NCI-H526 (cell line): ENCODE measurements at regions not wholly inside any gene's neighbourhood (a gene's known extent, or its start where the extent isn't known, plus 50 kb on each side); places are given as distances from the start of the nearest gene placed in this dataset.
"Not testable (repeated sequence)": the region's sequence is repeated elsewhere in the genome, so short reads cannot be mapped to it uniquely, and the experiment has no call there.

ENCODE experiments used
- DNase-seq, 2 experiments: peaks; one replicate each; lab custom pipeline; 2025; lab: John Stamatoyannopoulos, UW

- DNase-seq: no peak
Observed at GRCh38 chrX:13955975-13956374, 73.7 kb downstream of the GEMIN8 start.

DNA sequence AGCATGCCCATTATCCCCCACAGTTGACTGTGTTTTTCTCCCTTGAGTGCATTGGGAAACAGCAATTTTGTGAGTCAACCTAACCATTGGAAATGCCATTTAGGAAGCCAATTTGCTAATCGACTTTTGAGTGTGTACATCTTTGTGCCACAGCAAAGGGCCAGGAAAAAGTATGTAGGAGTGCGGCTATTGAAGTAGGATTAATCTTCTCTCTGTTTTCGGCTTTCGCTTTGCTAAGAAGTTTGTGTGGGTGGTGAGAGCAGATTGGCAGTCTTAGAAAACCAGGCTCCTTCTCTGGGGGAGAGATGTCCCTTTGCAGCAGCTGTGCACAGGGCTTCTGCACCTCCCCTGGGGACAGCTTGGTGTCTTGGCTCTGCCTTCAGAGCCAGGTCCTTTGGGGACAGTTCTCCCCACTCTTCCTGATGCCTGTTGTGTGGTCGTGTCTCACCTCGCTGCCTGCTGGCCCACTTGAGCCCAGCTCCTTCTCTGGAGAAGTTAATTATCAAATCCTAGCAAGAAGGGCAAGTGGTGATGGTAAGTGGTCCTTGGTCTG lies 74.5 kb downstream of the GEMIN8 start:
- DNase-seq: no peak

DNA sequence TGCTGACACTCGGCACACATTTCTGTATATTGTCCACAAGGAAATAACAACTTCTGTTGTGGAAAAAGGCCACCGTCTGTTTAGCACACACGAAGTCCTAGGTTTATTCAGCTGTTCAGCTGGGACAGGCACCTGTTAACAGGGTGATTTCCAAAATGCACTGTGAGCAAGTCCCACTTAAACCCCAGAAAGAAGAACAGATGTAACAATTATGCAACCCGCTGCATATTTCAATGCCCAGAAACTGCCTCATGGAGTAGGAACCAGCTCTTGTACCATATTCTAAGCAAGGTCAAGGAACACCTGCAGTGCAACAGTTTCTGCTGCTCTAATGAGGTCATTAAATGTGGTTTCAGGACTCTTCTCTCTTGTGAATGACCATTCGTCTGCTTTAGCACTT lies 77.1 kb downstream of the GEMIN8 start:
- no peak for DNase-seq

DNA sequence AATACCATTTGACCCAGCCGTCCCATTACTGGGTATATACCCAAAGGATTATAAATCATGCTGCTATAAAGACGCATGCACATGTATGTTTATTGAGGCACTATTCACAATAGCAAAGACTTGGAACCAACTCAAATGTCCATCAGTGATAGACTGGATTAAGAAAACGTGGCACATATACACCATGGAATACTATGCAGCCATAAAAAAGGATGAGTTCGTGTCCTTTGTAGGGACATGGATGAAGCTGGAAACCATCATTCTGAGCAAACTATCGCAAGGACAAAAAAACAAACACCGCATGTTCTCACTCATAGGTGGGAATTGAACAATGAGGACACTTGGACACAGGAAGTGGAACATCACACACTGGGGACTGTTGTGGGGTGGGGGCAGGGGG lies 83.5 kb downstream of the GEMIN8 start:
- DNase-seq: not testable (repeated sequence)

DNA sequence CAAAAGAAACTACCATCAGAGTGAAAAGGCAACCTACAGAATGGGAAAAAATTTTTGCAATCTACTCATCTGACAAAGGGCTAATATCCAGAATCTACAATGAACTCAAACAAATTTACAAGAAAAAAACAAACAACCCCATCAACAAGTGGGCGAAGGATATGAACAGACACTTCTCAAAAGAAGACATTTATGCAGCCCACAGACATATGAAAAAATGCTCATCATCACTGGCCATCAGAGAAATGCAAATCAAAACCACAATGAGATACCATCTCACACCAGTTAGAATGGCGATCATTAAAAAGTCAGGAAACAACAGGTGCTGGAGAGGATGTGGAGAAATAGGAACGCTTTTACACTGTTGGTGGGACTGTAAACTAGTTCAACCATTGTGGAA lies 83.9 kb downstream of the GEMIN8 start:
- DNase-seq: not testable (repeated sequence)

- no peak for DNase-seq
Observed at GRCh38 chrX:13940671-13941070, 89.0 kb downstream of the GEMIN8 start.

DNA sequence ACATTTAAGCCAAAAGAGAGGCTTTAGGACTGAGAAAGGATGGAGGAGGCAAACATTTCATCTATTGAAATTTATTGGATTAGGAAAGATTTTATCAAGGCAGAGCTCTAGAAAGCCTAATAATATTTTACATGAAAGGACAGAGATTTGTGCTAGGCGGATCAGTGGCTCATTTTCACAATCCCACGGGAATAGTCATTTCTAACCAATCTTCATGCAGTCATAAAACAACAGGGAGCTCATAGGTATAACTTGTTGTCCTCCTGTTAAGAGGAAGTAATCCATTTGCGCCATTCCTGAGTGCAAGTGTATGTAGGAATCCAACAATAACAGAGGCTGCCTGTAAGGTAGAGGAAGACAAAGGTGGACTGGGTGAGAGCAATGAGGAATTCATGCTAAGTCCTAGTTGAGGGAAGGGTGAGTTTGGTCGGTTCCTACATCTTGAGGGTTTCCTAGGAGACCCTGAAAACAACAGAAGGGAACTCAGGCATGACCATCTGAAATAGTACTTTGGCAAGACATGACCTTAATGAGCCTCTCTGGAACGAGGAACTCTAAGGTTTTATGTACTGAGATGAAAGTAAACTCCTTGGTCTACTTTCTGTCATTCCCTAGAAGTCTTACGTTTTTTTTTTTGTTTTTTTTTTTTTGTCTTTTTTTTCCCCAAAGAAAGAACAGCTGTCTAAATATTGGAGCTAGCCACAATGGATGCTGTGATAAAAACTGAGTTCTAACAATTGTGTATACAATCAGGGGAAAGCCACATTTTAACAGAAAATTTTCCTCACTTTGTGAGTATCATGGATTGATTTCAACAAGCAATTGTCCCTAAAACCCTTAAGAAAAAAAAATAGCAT lies 89.7 kb downstream of the GEMIN8 start:
- no peak for DNase-seq

GRCh38 chrX:13938829-13939530 lies 90.7 kb downstream of the GEMIN8 start:
- peak in 1 of 2 experiments; percentile 11 for DNase-seq

- peak; percentile 45 to 81 for DNase-seq
Observed at GRCh38 chrX:13938051-13938828, 91.5 kb downstream of the GEMIN8 start.

DNA sequence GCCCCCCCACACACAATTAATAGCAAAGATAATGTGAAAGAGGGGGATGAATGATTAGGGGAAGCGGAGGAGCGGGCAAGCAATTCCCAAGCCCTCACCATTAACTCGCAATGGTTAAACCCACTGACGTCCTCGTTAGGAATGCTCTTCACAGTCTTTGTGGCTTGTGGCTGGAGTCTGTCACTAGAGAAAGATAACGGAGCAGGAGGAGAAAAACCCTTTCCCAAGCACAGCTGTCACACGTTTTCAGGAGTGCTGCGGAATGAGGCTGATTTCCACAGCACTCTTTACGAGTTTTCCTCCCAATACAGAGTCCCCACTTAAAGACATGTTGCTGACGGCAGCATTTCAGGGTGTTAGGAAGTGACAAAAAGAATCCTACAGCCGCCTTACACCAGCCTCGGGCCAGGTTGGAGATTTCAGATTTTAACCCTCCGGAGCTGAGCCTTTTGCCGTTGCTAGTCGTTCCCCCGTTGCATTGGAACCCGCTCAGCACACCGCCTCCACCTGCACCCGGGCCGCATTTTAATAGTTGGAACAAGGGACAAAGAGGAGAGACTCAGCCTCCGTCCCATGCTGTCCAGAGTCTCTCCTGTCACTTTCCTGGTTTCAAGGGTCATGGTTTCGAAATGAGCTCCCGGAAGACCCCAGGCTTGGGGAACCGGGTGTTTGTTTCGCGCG lies 92.2 kb downstream of the GEMIN8 start:
- DNase-seq: peak; percentile 20 to 45

- no peak for DNase-seq
Observed at GRCh38 chrX:13936521-13937225, 93.0 kb downstream of the GEMIN8 start.

GRCh38 chrX:13934731-13935130 lies 95.0 kb downstream of the GEMIN8 start:
- DNase-seq: no peak

DNA sequence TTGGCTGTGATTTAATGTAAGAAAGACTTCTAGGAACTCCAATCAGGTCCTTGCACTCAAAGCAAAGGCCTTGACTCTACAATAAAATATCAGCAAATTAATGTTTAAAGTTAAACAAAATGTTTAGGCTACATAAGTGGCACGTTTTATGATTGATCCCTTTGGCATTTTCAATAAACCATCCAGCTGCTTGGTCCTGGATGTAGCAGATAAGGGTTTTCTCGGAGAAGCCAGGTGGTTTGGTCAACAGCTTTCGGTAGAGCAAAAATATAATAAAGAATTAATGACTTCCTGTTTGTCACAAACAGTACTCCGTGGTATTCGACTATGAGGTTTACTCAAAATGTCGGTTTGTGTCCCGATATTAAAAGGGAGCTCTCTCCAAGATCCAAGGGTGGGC lies 95.8 kb downstream of the GEMIN8 start:
- DNase-seq: no peak

DNA sequence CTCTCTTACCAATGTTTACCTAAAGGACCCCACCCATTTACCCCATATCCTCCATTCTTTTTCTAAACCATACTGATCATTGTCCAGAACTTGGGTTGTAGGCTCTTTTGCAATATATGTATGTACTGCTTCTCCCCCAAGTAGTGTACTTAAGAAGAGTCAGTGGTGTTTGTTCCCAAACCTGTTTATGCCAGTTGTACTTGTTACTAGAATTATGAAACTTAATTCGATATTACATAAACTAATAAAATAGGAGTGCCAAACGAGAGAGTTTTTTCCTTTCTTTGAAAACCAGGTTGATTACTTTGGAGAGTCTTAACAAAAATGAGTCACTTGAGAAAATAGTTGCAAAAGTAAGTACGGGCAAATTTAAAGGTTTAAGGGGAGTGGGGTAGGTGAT lies 96.3 kb downstream of the GEMIN8 start:
- DNase-seq: no peak

GRCh38 chrX:13932416-13932815 lies 97.3 kb downstream of the GEMIN8 start:
- DNase-seq: no peak

DNA sequence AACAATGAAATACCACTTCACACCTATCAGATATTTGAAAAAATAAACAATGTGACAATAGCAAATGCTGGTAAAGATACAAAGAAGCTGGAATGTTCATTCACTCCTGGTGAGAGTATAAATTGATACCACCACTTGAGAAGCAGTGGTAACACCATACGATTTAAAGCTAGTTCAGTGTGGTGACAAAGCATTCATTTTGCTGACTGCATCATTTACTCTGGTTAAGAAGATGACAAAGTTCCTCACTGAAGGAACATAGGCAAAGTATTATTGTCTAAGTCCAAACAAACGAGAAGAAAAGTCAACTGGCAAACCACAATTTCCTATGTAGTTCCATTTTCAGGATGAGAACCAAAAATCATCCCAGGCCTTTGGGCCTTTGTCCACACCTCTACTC lies 102.5 kb downstream of the GEMIN8 start:
- no peak for DNase-seq

- DNase-seq: peak; percentile 83 to 87
Observed at GRCh38 chrX:13923845-13924244, 105.8 kb downstream of the GEMIN8 start.

DNA sequence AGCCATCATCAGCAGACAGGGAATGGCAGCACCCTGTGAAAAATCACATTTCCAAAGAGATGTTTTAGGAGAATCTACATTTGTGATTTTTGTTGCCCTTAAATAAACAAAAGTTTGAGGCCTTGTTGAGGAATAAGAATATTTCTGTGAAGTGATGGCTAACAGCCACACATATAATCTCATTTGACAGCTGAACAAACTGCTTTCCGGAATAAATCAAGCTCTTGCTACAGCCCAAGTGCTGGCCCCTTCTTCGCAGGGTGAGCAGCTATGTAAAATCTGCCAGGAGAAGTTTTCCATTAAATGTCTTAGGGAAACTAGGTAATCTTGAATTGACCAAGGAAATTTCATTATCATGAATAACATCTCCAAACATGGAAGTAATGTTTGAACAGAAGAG lies 106.4 kb upstream of the GPM6B start:
- DNase-seq: no peak

GRCh38 chrX:13917507-13917906 lies 100.6 kb upstream of the GPM6B start:
- no peak for DNase-seq

DNA sequence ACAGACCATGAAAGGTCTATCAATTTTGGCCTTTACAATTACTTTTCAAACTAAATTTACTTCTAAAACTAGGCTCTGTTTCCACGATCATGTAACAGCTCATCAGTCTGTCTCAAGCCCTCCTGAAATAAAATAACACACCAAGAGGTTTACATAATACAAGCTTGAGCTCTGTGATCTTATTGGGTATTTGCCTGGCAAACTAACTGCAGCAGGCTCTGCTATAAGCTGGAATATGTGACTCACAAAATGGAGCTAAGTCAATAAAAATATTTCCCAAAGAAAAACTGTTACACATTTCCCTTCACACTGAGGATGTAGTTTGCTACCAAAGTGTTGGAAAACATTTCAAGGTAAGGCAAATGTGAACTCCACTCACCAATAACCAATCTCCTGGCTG lies 94.7 kb upstream of the GPM6B start:
- no peak for DNase-seq

DNA sequence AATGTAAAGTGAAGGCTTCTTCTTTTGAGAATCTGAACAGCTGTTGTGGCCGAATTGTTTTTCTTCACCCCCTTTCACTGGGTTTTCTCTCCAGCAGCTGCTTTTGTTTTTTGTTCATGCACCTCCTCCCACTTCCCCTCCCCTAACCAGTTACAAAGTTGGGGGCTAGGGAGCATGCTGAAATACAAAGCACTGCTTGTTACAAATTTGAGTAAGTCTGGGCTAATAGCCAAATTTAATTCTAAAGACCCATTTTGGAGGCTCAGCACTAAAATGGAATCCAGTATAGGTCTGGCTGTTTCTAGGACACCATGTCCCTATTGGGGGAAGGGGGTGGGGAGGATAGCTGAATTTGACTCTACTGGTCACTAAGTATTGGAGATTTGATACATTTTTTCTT lies 89.2 kb upstream of the GPM6B start:
- no peak for DNase-seq
